H1 (cell line): ENCODE measurements at regions not wholly inside any gene's neighbourhood (a gene's known extent, or its start where the extent isn't known, plus 50 kb on each side); places are given as distances from the start of the nearest gene placed in this dataset.

ENCODE experiments used
- CTCF ChIA-PET: fragments of 300-600 bp; sonication (Branson Sonifier 250); formaldehyde crosslinking; loops from one replicate; lab custom pipeline; 2021; ENCODE audit not compliant: partially characterized antibody; lab: Charles Lee
- POLR2A ChIA-PET: fragments of 300-600 bp; sonication (Branson Sonifier 250); formaldehyde crosslinking; loops from one replicate; lab custom pipeline; 2021; ENCODE audit warnings: inconsistent platforms; ENCODE audit not compliant: partially characterized antibody; lab: Charles Lee
- DNase-seq, 2 experiments: peaks; one replicate each; pipeline versions ENCODE4 v3.0.0 to v3.0.0-alpha.2; 2010 to 2022; ENCODE audit warnings: low spot score in 2 of 2, low read depth in 1 of 2, mixed read lengths in 1 of 2
- FAIRE-seq: peaks from 2 replicates; lab custom pipeline; 2011; peaks lifted over from hg19 to GRCh38; lab: Jason Lieb, UNC
- H2AFZ ChIP-seq: 2 replicates; pipeline ENCODE4 v1.8.1; 2012; ENCODE audit warnings: low read length, inconsistent platforms
- H2AK5ac ChIP-seq: 2 replicates; pipeline ENCODE4 v1.6.1; 2013; ENCODE audit warnings: low read depth, low read length
- H2BK120ac ChIP-seq: replicated peaks from 2 replicates; pipeline ENCODE3; 2013; ENCODE audit warnings: low read depth, low read length, inconsistent platforms
- H2BK12ac ChIP-seq: 2 replicates; pipeline ENCODE4 v1.6.1; 2013; ENCODE audit warnings: low read depth, low read length
- H2BK15ac ChIP-seq: 2 replicates; pipeline ENCODE4 v1.6.1; 2013; ENCODE audit warnings: low read length
- H2BK20ac ChIP-seq: 2 replicates; pipeline ENCODE4 v1.6.1; 2013; ENCODE audit warnings: low read length
- H2BK5ac ChIP-seq: 2 replicates; pipeline ENCODE4 v1.6.1; 2013; ENCODE audit warnings: low read depth, low read length
- H3K14ac ChIP-seq: 2 replicates; pipeline ENCODE4 v1.6.1; 2013; ENCODE audit warnings: inconsistent platforms; ENCODE audit not compliant: insufficient read length
- H3K18ac ChIP-seq: 2 replicates; pipeline ENCODE4 v1.6.1; 2013; ENCODE audit warnings: low read length; ENCODE audit errors: extremely low read depth
- H3K23ac ChIP-seq: 2 replicates; pipeline ENCODE4 v1.6.1; 2013; ENCODE audit warnings: inconsistent platforms; ENCODE audit not compliant: insufficient read length
- H3K23me2 ChIP-seq: 2 replicates; pipeline ENCODE4 v1.6.1; 2013; ENCODE audit warnings: low read depth, low read length
- H3K27ac ChIP-seq: 2 replicates; pipeline ENCODE4 v1.6.1; 2011; ENCODE audit warnings: low read depth, low read length, inconsistent platforms
- H3K27me3 ChIP-seq, 4 experiments: replicated peaks in 1 of 4; 1 replicate in 1 of 4; 2 replicates in 3 of 4; pipeline versions ENCODE4 v1.6.1 to v1.8.1; 2011 to 2013; ENCODE audit warnings: low read length in 3 of 4, mild to moderate bottlenecking in 3 of 4, inconsistent platforms in 2 of 4, mixed read lengths in 2 of 4, moderate library complexity in 1 of 4; ENCODE audit not compliant: control insufficient read depth in 3 of 4, insufficient read depth in 3 of 4; ENCODE audit errors: extremely low read depth in 1 of 4
- H3K36me3 ChIP-seq, 4 experiments: 2 replicates each; pipeline versions ENCODE4 v1.6.1 to v1.8.1; 2011 to 2013; ENCODE audit warnings: mild to moderate bottlenecking in 4 of 4, low read length in 3 of 4, moderate library complexity in 2 of 4, control low read depth in 1 of 4, inconsistent platforms in 1 of 4; ENCODE audit not compliant: insufficient read depth in 4 of 4, control insufficient read depth in 2 of 4
- H3K4ac ChIP-seq: replicated peaks from 2 replicates; pipeline ENCODE3; 2013; ENCODE audit warnings: low read length, low read depth, mixed read lengths, inconsistent platforms; ENCODE audit not compliant: insufficient read length
- H3K4me1 ChIP-seq, 4 experiments: replicated peaks in 1 of 4; 1 replicate in 1 of 4; 2 replicates in 3 of 4; pipeline versions ENCODE4 v1.6.1 to v1.8.1; 2011 to 2013; ENCODE audit warnings: low read length in 3 of 4, inconsistent platforms in 2 of 4, mixed read lengths in 1 of 4; ENCODE audit not compliant: insufficient read depth in 4 of 4, control insufficient read depth in 3 of 4
- H3K4me2 ChIP-seq, 2 experiments: 2 replicates each; pipeline versions ENCODE4 v1.6.1 to v1.8.1; 2011 to 2013; ENCODE audit warnings: low read depth in 2 of 2, low read length in 2 of 2, control low read depth in 1 of 2, inconsistent platforms in 1 of 2, mild to moderate bottlenecking in 1 of 2; ENCODE audit not compliant: insufficient read depth in 1 of 2
- H3K4me3 ChIP-seq, 4 experiments: fragments of 200-600, 300-600 bp in 1 of 4; sonication (generic), shearing (Covaris generic), sonication (Bioruptor Twin) in 1 of 4; 2 replicates each; pipeline versions ENCODE4 v1.5.1 to v1.8.1; 2011 to 2016; ENCODE audit warnings: low read length in 4 of 4, low read depth in 3 of 4, control low read depth in 2 of 4, inconsistent platforms in 2 of 4, mild to moderate bottlenecking in 2 of 4, mixed read lengths in 1 of 4, moderate library complexity in 1 of 4; ENCODE audit not compliant: insufficient read depth in 2 of 4; ENCODE audit errors: extremely low read depth in 1 of 4
- H3K56ac ChIP-seq: replicated peaks from 2 replicates; pipeline ENCODE3; 2013; ENCODE audit warnings: low read depth, mild to moderate bottlenecking, mixed read lengths, low read length, inconsistent platforms; ENCODE audit not compliant: insufficient read length
- H3K79me1 ChIP-seq: 2 replicates; pipeline ENCODE4 v1.6.1; 2013; ENCODE audit warnings: low read depth, low read length, control low read depth
- H3K79me2 ChIP-seq, 2 experiments: 2 replicates each; pipeline versions ENCODE4 v1.6.1 to v1.8.1; 2012 to 2013; ENCODE audit warnings: low read length in 2 of 2, mild to moderate bottlenecking in 2 of 2, inconsistent platforms in 1 of 2; ENCODE audit not compliant: insufficient read depth in 2 of 2, control insufficient read depth in 1 of 2
- H3K9ac ChIP-seq, 4 experiments: replicated peaks in 1 of 4; 1 replicate in 1 of 4; 2 replicates in 3 of 4; pipeline versions ENCODE4 v1.6.1 to v1.8.1; 2011 to 2013; ENCODE audit warnings: low read depth in 3 of 4, low read length in 3 of 4, control low read depth in 2 of 4, mild to moderate bottlenecking in 2 of 4, moderate library complexity in 2 of 4, inconsistent platforms in 1 of 4; ENCODE audit errors: extremely low read depth in 1 of 4
- H3K9me3 ChIP-seq, 2 experiments: 2 replicates each; pipeline versions ENCODE4 v1.6.1 to v1.8.1; 2012 to 2013; ENCODE audit warnings: mild to moderate bottlenecking in 2 of 2, moderate library complexity in 2 of 2, control low read depth in 1 of 2, inconsistent platforms in 1 of 2, low read depth in 1 of 2, low read length in 1 of 2, mixed read lengths in 1 of 2; ENCODE audit not compliant: insufficient read depth in 2 of 2
- H4K20me1 ChIP-seq, 2 experiments: replicated peaks in 1 of 2; 2 replicates each; pipeline versions ENCODE3 to v1.8.1; 2011 to 2013; ENCODE audit warnings: inconsistent platforms in 2 of 2, low read length in 2 of 2, mild to moderate bottlenecking in 1 of 2; ENCODE audit not compliant: insufficient read depth in 2 of 2, control insufficient read depth in 1 of 2
- H4K5ac ChIP-seq: 2 replicates; pipeline ENCODE4 v1.6.1; 2013; ENCODE audit warnings: low read length, low read depth, mixed read lengths, inconsistent platforms; ENCODE audit not compliant: insufficient read length
- H4K8ac ChIP-seq: 2 replicates; pipeline ENCODE4 v1.8.0; 2013; ENCODE audit warnings: mild to moderate bottlenecking, moderate library complexity, low read length, inconsistent platforms; ENCODE audit not compliant: insufficient read depth; ENCODE audit errors: extremely low read depth
- H4K91ac ChIP-seq: replicated peaks from 2 replicates; pipeline ENCODE3; 2013; ENCODE audit warnings: low read length, mixed read lengths, inconsistent platforms; ENCODE audit not compliant: insufficient read length
- ASH2L ChIP-seq: fragments of 200-600, 300-600 bp; sonication (generic); IDR thresholded peaks from one replicate; pipeline ENCODE4 v1.7.1; 2017; ENCODE audit warnings: low read length
- ATF2 ChIP-seq: IDR thresholded peaks from 2 replicates; pipeline ENCODE4 v1.6.1; 2012; ENCODE audit warnings: low read length, inconsistent platforms
- CBX5 ChIP-seq: fragments of 300-800, 300-1000 bp; sonication (generic); IDR thresholded peaks from 2 replicates; pipeline ENCODE4 v1.7.1; 2016; ENCODE audit warnings: antibody characterized with exemption, low read length, low read depth
- EZH2 ChIP-seq: fragments of 200-600 bp; sonication (generic); IDR thresholded peaks from 2 replicates; pipeline ENCODE4 v1.7.1; 2012; ENCODE audit warnings: low read depth, mild to moderate bottlenecking, moderate library complexity, low read length, inconsistent platforms; ENCODE audit not compliant: severe bottlenecking
- GABPA ChIP-seq: IDR thresholded peaks from 2 replicates; pipeline ENCODE4 v1.6.1; 2011; ENCODE audit warnings: mild to moderate bottlenecking, low read length, moderate library complexity, borderline replicate concordance; ENCODE audit not compliant: insufficient read depth
- GTF2F1 ChIP-seq: IDR thresholded peaks from 2 replicates; pipeline ENCODE4 v1.6.1; 2012; ENCODE audit warnings: low read depth, low read length, improper control_type of control experiment, borderline replicate concordance
- JUND ChIP-seq: IDR thresholded peaks from 2 replicates; pipeline ENCODE4 v1.6.1; 2011; ENCODE audit warnings: mild to moderate bottlenecking, improper control_type of control experiment, low read length
- MAFK ChIP-seq: IDR thresholded peaks from 2 replicates; pipeline ENCODE4 v1.6.1; 2012; ENCODE audit warnings: low read depth, mild to moderate bottlenecking, improper control_type of control experiment, low read length
- PHF8 ChIP-seq: fragments of 200-600 bp; sonication (generic); conservative IDR thresholded peaks from 2 replicates; pipeline ENCODE4 v1.7.1; 2012; ENCODE audit warnings: low read depth, mild to moderate bottlenecking, inconsistent platforms, low read length, moderate library complexity
- RFX5 ChIP-seq: IDR thresholded peaks from 2 replicates; pipeline ENCODE4 v1.6.1; 2011; ENCODE audit warnings: low read depth, low read length, improper control_type of control experiment, borderline replicate concordance
- SAP30 ChIP-seq: fragments of 300-600 bp; sonication (generic); IDR thresholded peaks from 2 replicates; pipeline ENCODE4 v1.7.1; 2012; ENCODE audit warnings: low read length, moderate library complexity, mild to moderate bottlenecking, inconsistent platforms; ENCODE audit not compliant: insufficient read depth, insufficient replicate concordance
- SIRT6 ChIP-seq: IDR thresholded peaks from one replicate; pipeline ENCODE4 v1.7.1; 2012; ENCODE audit warnings: low read length, inconsistent platforms
- SIX5 ChIP-seq: IDR thresholded peaks from 2 replicates; pipeline ENCODE4 v1.6.1; 2011; ENCODE audit warnings: mild to moderate bottlenecking, low read depth, low read length
- SRF ChIP-seq: IDR thresholded peaks from 2 replicates; pipeline ENCODE4 v1.6.1; 2011; ENCODE audit warnings: mild to moderate bottlenecking, low read depth, low read length, moderate library complexity
- WGBS, 2 experiments: shearing (Covaris generic) in 1 of 2; methylation state at CpG; one replicate each; pipeline versions ENCODE4 v1.1.6 to v1.1.7; 2013 to 2015; ENCODE audit warnings: low lambda C conversion rate in 2 of 2, mixed read lengths in 2 of 2, inconsistent platforms in 1 of 2, low coverage in 1 of 2, missing lambda C conversion rate in 1 of 2; ENCODE audit not compliant: insufficient replicate concordance in 2 of 2, insufficient coverage in 1 of 2, insufficient read length in 1 of 2; ENCODE audit errors: extremely low coverage in 1 of 2, missing lambda C conversion rate in 1 of 2; 5-methylcytosine and 5-hydroxymethylcytosine counted together

GRCh38 chr14:101043891-101044290, 140.4 kb upstream of the RTL1 start:
- no peak overlapping the region for H4K91ac ChIP-seq
- H3K4ac ChIP-seq = no peak overlapping the region
- no peak overlapping the region for H2BK5ac ChIP-seq
- H3K79me1 ChIP-seq = no peaks in the 10 kb centered on the region
- no peaks in the 10 kb centered on the region for H4K20me1 ChIP-seq
- peaks cover 0 to 3% of the 10 kb centered on the region in 2 experiments; a peak in 1 of 4 replicates for H3K9me3 ChIP-seq
- no peak overlapping the region for H3K14ac ChIP-seq
- no peaks in the 10 kb centered on the region for H3K36me3 ChIP-seq
- H3K4me1 ChIP-seq = no peaks in the 10 kb centered on the region; a peak in 1 of 7 replicates
- H3K4me3 ChIP-seq = no peak overlapping the region
- no peak overlapping the region for H2BK12ac ChIP-seq
- H4K5ac ChIP-seq = no peak overlapping the region
- ChIA-PET POLR2A (no interaction called here), CTCF (no interaction called here)
- no peak for FAIRE-seq
- no peaks in the 10 kb centered on the region for H3K23me2 ChIP-seq
- no peak overlapping the region for H4K8ac ChIP-seq
- H3K79me2 ChIP-seq = no peaks in the 10 kb centered on the region
- H2BK15ac ChIP-seq = no peak overlapping the region
- H3K56ac ChIP-seq = no peak overlapping the region
- H3K18ac ChIP-seq = no peak overlapping the region
- no peaks in the 10 kb centered on the region for H3K27me3 ChIP-seq
- no peak overlapping the region for H2BK120ac ChIP-seq
- WGBS, 2 experiments = 97% methylated on average over 9 of the region's 9 CpGs; no CpG with 5 or more reads in 1 of the 2 experiments
- H3K27ac ChIP-seq = no peak overlapping the region
- no peak overlapping the region for H2BK20ac ChIP-seq
- no peak overlapping the region for H3K9ac ChIP-seq
- H2AFZ ChIP-seq = no peak overlapping the region
- H3K23ac ChIP-seq = no peak overlapping the region
- H3K4me2 ChIP-seq = no peak overlapping the region
- DNase-seq = no peak
- H2AK5ac ChIP-seq = no peak overlapping the region
- TF ChIP-seq GABPA (no peak), PHF8 (no peak), RFX5 (no peak), SAP30 (no peak), MAFK (no peak), JUND (no peak), GTF2F1 (no peak), ASH2L (no peak), SIX5 (no peak), SIRT6 (no peak), CBX5 (no peak), EZH2 (no peak), ATF2 (no peak), SRF (no peak)
